ENCODE measurements at regions not wholly inside any gene's neighbourhood (a gene's known extent, or its start where the extent isn't known, plus 50 kb on each side); places are given as distances from the start of the nearest gene placed in this dataset.

DNA sequence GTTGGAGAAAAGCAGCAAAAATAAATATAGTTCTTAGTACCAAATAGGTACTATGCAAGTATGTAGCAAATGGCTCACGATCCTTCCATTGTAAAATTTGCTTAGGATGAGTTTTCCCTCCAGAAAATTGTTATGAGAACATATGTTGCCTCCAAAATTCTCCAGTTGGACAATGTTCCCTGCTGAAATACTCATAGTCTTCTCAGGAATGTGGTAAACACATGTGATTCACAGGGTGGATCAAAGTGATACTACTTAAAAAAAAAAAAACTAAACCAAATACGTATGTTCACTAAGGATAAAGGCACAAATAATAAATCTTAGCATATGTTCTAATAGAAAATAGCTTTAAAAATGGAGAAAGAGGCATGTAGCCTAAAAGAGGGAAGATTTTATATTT, 84.3 kb upstream of the ZNF385D start:
- TF ChIP-seq, protein P1, sequence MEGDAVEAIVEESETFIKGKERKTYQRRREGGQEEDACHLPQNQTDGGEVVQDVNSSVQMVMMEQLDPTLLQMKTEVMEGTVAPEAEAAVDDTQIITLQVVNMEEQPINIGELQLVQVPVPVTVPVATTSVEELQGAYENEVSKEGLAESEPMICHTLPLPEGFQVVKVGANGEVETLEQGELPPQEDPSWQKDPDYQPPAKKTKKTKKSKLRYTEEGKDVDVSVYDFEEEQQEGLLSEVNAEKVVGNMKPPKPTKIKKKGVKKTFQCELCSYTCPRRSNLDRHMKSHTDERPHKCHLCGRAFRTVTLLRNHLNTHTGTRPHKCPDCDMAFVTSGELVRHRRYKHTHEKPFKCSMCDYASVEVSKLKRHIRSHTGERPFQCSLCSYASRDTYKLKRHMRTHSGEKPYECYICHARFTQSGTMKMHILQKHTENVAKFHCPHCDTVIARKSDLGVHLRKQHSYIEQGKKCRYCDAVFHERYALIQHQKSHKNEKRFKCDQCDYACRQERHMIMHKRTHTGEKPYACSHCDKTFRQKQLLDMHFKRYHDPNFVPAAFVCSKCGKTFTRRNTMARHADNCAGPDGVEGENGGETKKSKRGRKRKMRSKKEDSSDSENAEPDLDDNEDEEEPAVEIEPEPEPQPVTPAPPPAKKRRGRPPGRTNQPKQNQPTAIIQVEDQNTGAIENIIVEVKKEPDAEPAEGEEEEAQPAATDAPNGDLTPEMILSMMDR (IDR thresholded peaks at IDR 0.05) = no peak
- TF ChIP-seq ZFX (IDR thresholded peaks at IDR 0.05; ENCODE audit: borderline replicate concordance) = no peak

All from 22Rv1 (cell line).